GM23248 (cell line): ENCODE measurements at regions not wholly inside any gene's neighbourhood (a gene's known extent, or its start where the extent isn't known, plus 50 kb on each side); places are given as distances from the start of the nearest gene placed in this dataset.
"Not testable (repeated sequence)": the region's sequence is repeated elsewhere in the genome, so short reads cannot be mapped to it uniquely, and the experiment has no call there.

ENCODE experiments used
- DNase-seq: peaks from one replicate; pipeline ENCODE4 v3.0.0-alpha.2; 2015
- H2AFZ ChIP-seq: fragments of 200-600 bp; sonication (generic); 2 replicates; pipeline ENCODE4 v1.6.1; 2016; ENCODE audit warnings: antibody characterized with exemption
- H3F3A ChIP-seq: fragments of 200-600 bp; sonication (generic); 2 replicates; pipeline ENCODE4 v1.6.1; 2016; ENCODE audit warnings: mild to moderate bottlenecking, antibody characterized with exemption, mixed run types; ENCODE audit not compliant: insufficient read depth
- H3K27ac ChIP-seq: fragments of 200-600 bp; sonication (generic); 2 replicates; pipeline ENCODE4 v1.5.1; 2016; ENCODE audit warnings: mild to moderate bottlenecking
- H3K27me3 ChIP-seq: fragments of 200-600 bp; sonication (generic); replicated peaks from 2 replicates; pipeline ENCODE4 v1.6.1; 2016; ENCODE audit warnings: mild to moderate bottlenecking; ENCODE audit not compliant: insufficient read depth
- H3K36me3 ChIP-seq: fragments of 200-600 bp; sonication (generic); 2 replicates; pipeline ENCODE4 v1.6.1; 2016; ENCODE audit warnings: low read depth, mild to moderate bottlenecking
- H3K4me1 ChIP-seq: fragments of 200-600 bp; sonication (generic); 2 replicates; pipeline ENCODE4 v1.6.1; 2016; ENCODE audit warnings: mild to moderate bottlenecking; ENCODE audit not compliant: insufficient read depth
- H3K4me2 ChIP-seq: fragments of 200-600 bp; sonication (generic); one replicate; pipeline ENCODE4 v1.6.1; 2016; ENCODE audit warnings: mild to moderate bottlenecking; ENCODE audit not compliant: unreplicated experiment
- H3K4me3 ChIP-seq: fragments of 200-600 bp; sonication (generic); 2 replicates; pipeline ENCODE4 v1.5.1; 2016; ENCODE audit warnings: mild to moderate bottlenecking
- H3K79me2 ChIP-seq: fragments of 200-600 bp; sonication (generic); 2 replicates; pipeline ENCODE4 v1.6.1; 2016; ENCODE audit warnings: mild to moderate bottlenecking; ENCODE audit not compliant: insufficient read depth
- H3K9ac ChIP-seq: fragments of 200-600 bp; sonication (generic); 2 replicates; pipeline ENCODE4 v1.6.1; 2016; ENCODE audit warnings: mild to moderate bottlenecking
- H3K9me2 ChIP-seq: fragments of 200-600 bp; sonication (generic); 2 replicates; pipeline ENCODE4 v1.6.1; 2016; ENCODE audit warnings: mixed run types, mild to moderate bottlenecking, moderate library complexity; ENCODE audit not compliant: insufficient read depth
- H3K9me3 ChIP-seq: fragments of 200-600 bp; sonication (generic); one replicate; pipeline ENCODE4 v1.6.1; 2017; ENCODE audit warnings: low read depth
- H4K20me1 ChIP-seq: fragments of 200-600 bp; sonication (generic); 2 replicates; pipeline ENCODE4 v1.6.0; 2016; ENCODE audit not compliant: insufficient read depth
- EZH2 ChIP-seq: fragments of 200-600 bp; sonication (generic); IDR thresholded peaks from 2 replicates; pipeline ENCODE4 v1.6.1; 2018; ENCODE audit warnings: antibody characterized with exemption, mild to moderate bottlenecking; ENCODE audit not compliant: insufficient read depth, poor library complexity, severe bottlenecking
- EZH2phosphoT487 ChIP-seq: fragments of 200-600 bp; sonication (generic); IDR thresholded peaks from 2 replicates; pipeline ENCODE4 v1.6.1; 2018; ENCODE audit warnings: antibody characterized with exemption, moderate library complexity, mild to moderate bottlenecking, low read depth; ENCODE audit not compliant: insufficient read depth
- WGBS, 2 experiments: methylation state at CpG; one replicate each; pipeline ENCODE4 v1.1.6; 2015 to 2017; ENCODE audit warnings: low lambda C conversion rate in 2 of 2, low coverage in 1 of 2; ENCODE audit errors: missing lambda C conversion rate in 2 of 2; 5-methylcytosine and 5-hydroxymethylcytosine counted together
- in situ Hi-C: fragments of 300-500 bp; cut with MboI; formaldehyde crosslinking; loops from 2 replicates; pipeline ENCODE4 v1.15.0; 2020

- no peak for DNase-seq
- Histone ChIP-seq H3K4me3 (no peak overlapping the region), H3K27ac (no peak overlapping the region), H2AFZ (no peak overlapping the region), H3K9me2 (no peaks in the 10 kb centered on the region), H3K9me3 (no peaks in the 10 kb centered on the region), H3K9ac (no peak overlapping the region), H3K36me3 (no peaks in the 10 kb centered on the region), H3K27me3 (peaks cover 30% of the 10 kb centered on the region), H4K20me1 (no peaks in the 10 kb centered on the region), H3K79me2 (no peaks in the 10 kb centered on the region), H3K4me1 (peaks cover 5% of the 10 kb centered on the region; the same call in 1 of the 2 replicates), H3K4me2 (no peak overlapping the region), H3F3A (peaks cover 6% of the 10 kb centered on the region; the same call in 1 of the 2 replicates)
- in situ Hi-C loops = no loop called here
- WGBS, 2 experiments = 8 to 19% methylated on average over 3 of the region's 3 CpGs
- TF ChIP-seq EZH2 (no peak), EZH2phosphoT487 (no peak)
Measured at GRCh38 chr14:92223025-92223424, 99.9 kb upstream of the SLC24A4 start.

- H2AFZ ChIP-seq = no peak overlapping the region
- 66 to 72% methylated on average over 10 of the region's 10 CpGs for WGBS, 2 experiments
Measured at GRCh38 chr14:92224358-92224954, 98.5 kb upstream of the SLC24A4 start.

GRCh38 chr14:92225731-92226130 lies 97.2 kb upstream of the SLC24A4 start:
- Histone ChIP-seq H2AFZ (no peak overlapping the region), H3K4me2 (no peak overlapping the region), H3K9me3 (no peaks in the 10 kb centered on the region), H3K9me2 (no peaks in the 10 kb centered on the region), H3K79me2 (no peaks in the 10 kb centered on the region), H3K27ac (no peak overlapping the region), H3K36me3 (no peaks in the 10 kb centered on the region), H3K4me1 (no peaks in the 10 kb centered on the region), H3K4me3 (no peak overlapping the region), H3F3A (no peaks in the 10 kb centered on the region), H4K20me1 (no peaks in the 10 kb centered on the region), H3K9ac (no peak overlapping the region), H3K27me3 (peaks cover 30% of the 10 kb centered on the region)
- DNase-seq = no peak
- in situ Hi-C loops = no loop called here
- 64 to 70% methylated on average over 2 of the region's 2 CpGs for WGBS, 2 experiments
- TF ChIP-seq EZH2phosphoT487 (no peak), EZH2 (no peak)

More at GRCh38 chr14:92224358-92224954, 98.5 kb upstream of the SLC24A4 start:
- H3K4me1 ChIP-seq = no peaks in the 10 kb centered on the region
- no peak overlapping the region for H3K4me3 ChIP-seq
- peaks cover 30% of the 10 kb centered on the region for H3K27me3 ChIP-seq
- no peak for TF ChIP-seq EZH2
- no peak for TF ChIP-seq EZH2phosphoT487
- DNase-seq = peak; percentile 29
- H3K9me2 ChIP-seq = no peaks in the 10 kb centered on the region
- H3K27ac ChIP-seq = no peak overlapping the region
- in situ Hi-C loops = no loop called here
- H4K20me1 ChIP-seq = no peaks in the 10 kb centered on the region
- no peaks in the 10 kb centered on the region for H3K9me3 ChIP-seq
- no peaks in the 10 kb centered on the region for H3K79me2 ChIP-seq
- no peak overlapping the region for H3K4me2 ChIP-seq
- H3K36me3 ChIP-seq = no peaks in the 10 kb centered on the region
- H3F3A ChIP-seq = no peaks in the 10 kb centered on the region
- H3K9ac ChIP-seq = no peak overlapping the region

GRCh38 chr14:92226166-92226565 lies 96.8 kb upstream of the SLC24A4 start:
- H3K36me3 ChIP-seq, DNase-seq, H3F3A ChIP-seq, H3K9ac ChIP-seq, H3K9me2 ChIP-seq, H3K4me2 ChIP-seq, in situ Hi-C loops, H3K27ac ChIP-seq, H3K4me1 ChIP-seq, H3K4me3 ChIP-seq, H3K9me3 ChIP-seq, H2AFZ ChIP-seq, H4K20me1 ChIP-seq, H3K79me2 ChIP-seq: not testable (repeated sequence)
- peaks cover 30% of the 10 kb centered on the region for H3K27me3 ChIP-seq
